ENCODE measurements at regions not wholly inside any gene's neighbourhood (a gene's known extent, or its start where the extent isn't known, plus 50 kb on each side); places are given as distances from the start of the nearest gene placed in this dataset.

GRCh38 chr4:175953960-175954521 lies 111.6 kb upstream of the WDR17 start:
- CTCF ChIA-PET, result interaction anchor here (0.5 to 1.3 kb wide), 2 partner anchors 384 to 387 kb away, joined by 3 to 6 read pairs; no protein-coding TSS in a partner anchor

GRCh38 chr4:175954685-175955084 lies 111.0 kb upstream of the WDR17 start:
- intact Hi-C loops (cut with micrococcal nuclease), result no loop called here
- CTCF ChIA-PET, result interaction anchor here (0.8 to 1.4 kb wide), 3 partner anchors 11 to 386 kb away, joined by 3 to 6 read pairs (median 3); no protein-coding TSS in a partner anchor
- Mint-ChIP-seq H3K9me3 (no peaks in the 10 kb centered on the region), H3K27me3 (ENCODE audit: low read depth) (peaks cover 6% of the 10 kb centered on the region), H3K36me3 (ENCODE audit: low read depth) (no peaks in the 10 kb centered on the region), H3K27ac (no peak overlapping the region), H3K4me1 (ENCODE audit: low read depth) (no peaks in the 10 kb centered on the region), H3K4me3 (no peak overlapping the region)
- no peak for DNase-seq

More at GRCh38 chr4:175953960-175954521, 111.6 kb upstream of the WDR17 start:
- intact Hi-C loops (cut with micrococcal nuclease), result no loop called here
- Mint-ChIP-seq H3K4me3 (no peak overlapping the region), H3K27ac (no peak overlapping the region), H3K27me3 (ENCODE audit: low read depth) (peaks cover 2% of the 10 kb centered on the region), H3K9me3 (no peaks in the 10 kb centered on the region), H3K4me1 (ENCODE audit: low read depth) (no peaks in the 10 kb centered on the region), H3K36me3 (ENCODE audit: low read depth) (no peaks in the 10 kb centered on the region)
- no peak for DNase-seq

- no peak overlapping the region for H3K27ac Mint-ChIP-seq
- H3K4me3 Mint-ChIP-seq, result no peak overlapping the region
- CTCF ChIA-PET, result no interaction called here
- H3K27me3 Mint-ChIP-seq (ENCODE audit: low read depth), result peaks cover 7% of the 10 kb centered on the region
- H3K4me1 Mint-ChIP-seq (ENCODE audit: low read depth), result no peaks in the 10 kb centered on the region
- intact Hi-C loops (cut with micrococcal nuclease), result no loop called here
- no peaks in the 10 kb centered on the region for H3K36me3 Mint-ChIP-seq (ENCODE audit: low read depth)
- no peaks in the 10 kb centered on the region for H3K9me3 Mint-ChIP-seq
- DNase-seq, result no peak
Measured at GRCh38 chr4:175961604-175962003, 104.0 kb upstream of the WDR17 start.

GRCh38 chr4:175970072-175970471 lies 95.6 kb upstream of the WDR17 start:
- no peak overlapping the region for H3K27ac Mint-ChIP-seq
- no peak overlapping the region for H3K4me3 Mint-ChIP-seq
- H3K27me3 Mint-ChIP-seq (ENCODE audit: low read depth), result no peaks in the 10 kb centered on the region
- DNase-seq, result no peak
- intact Hi-C loops (cut with micrococcal nuclease), result no loop called here
- no peaks in the 10 kb centered on the region for H3K9me3 Mint-ChIP-seq
- CTCF ChIA-PET, result no interaction called here
- no peaks in the 10 kb centered on the region for H3K36me3 Mint-ChIP-seq (ENCODE audit: low read depth)
- no peaks in the 10 kb centered on the region for H3K4me1 Mint-ChIP-seq (ENCODE audit: low read depth)

- no peak overlapping the region for H3K27ac Mint-ChIP-seq
- intact Hi-C loops (cut with micrococcal nuclease), result no loop called here
- H3K36me3 Mint-ChIP-seq (ENCODE audit: low read depth), result no peaks in the 10 kb centered on the region
- H3K4me1 Mint-ChIP-seq (ENCODE audit: low read depth), result no peaks in the 10 kb centered on the region
- no peaks in the 10 kb centered on the region for H3K9me3 Mint-ChIP-seq
- no peaks in the 10 kb centered on the region for H3K27me3 Mint-ChIP-seq (ENCODE audit: low read depth)
- CTCF ChIA-PET, result no interaction called here
- no peak overlapping the region for H3K4me3 Mint-ChIP-seq
- no peak for DNase-seq
Measured at GRCh38 chr4:175970724-175971123, 94.9 kb upstream of the WDR17 start.

GRCh38 chr4:175971388-175972179 lies 94.1 kb upstream of the WDR17 start:
- Mint-ChIP-seq H3K36me3 (ENCODE audit: low read depth) (no peaks in the 10 kb centered on the region), H3K27ac (no peak overlapping the region), H3K27me3 (ENCODE audit: low read depth) (no peaks in the 10 kb centered on the region), H3K9me3 (no peaks in the 10 kb centered on the region), H3K4me3 (no peak overlapping the region), H3K4me1 (ENCODE audit: low read depth) (no peaks in the 10 kb centered on the region)
- CTCF ChIA-PET, result no interaction called here
- DNase-seq, result no peak
- intact Hi-C loops (cut with micrococcal nuclease), result no loop called here

GRCh38 chr4:175973027-175973923 lies 92.4 kb upstream of the WDR17 start:
- intact Hi-C loops (cut with micrococcal nuclease), result no loop called here
- no peak for DNase-seq
- Mint-ChIP-seq H3K4me1 (ENCODE audit: low read depth) (no peaks in the 10 kb centered on the region), H3K27me3 (ENCODE audit: low read depth) (no peaks in the 10 kb centered on the region), H3K36me3 (ENCODE audit: low read depth) (no peaks in the 10 kb centered on the region), H3K9me3 (no peaks in the 10 kb centered on the region), H3K4me3 (no peak overlapping the region), H3K27ac (no peak overlapping the region)
- CTCF ChIA-PET, result interaction anchor here (0.7 kb wide), 1 partner anchor 595 kb away, joined by 3 read pairs; no protein-coding TSS in a partner anchor

- Mint-ChIP-seq H3K4me3 (no peak overlapping the region), H3K27ac (no peak overlapping the region), H3K27me3 (ENCODE audit: low read depth) (peaks cover 4% of the 10 kb centered on the region), H3K36me3 (ENCODE audit: low read depth) (no peaks in the 10 kb centered on the region), H3K9me3 (no peaks in the 10 kb centered on the region), H3K4me1 (ENCODE audit: low read depth) (no peaks in the 10 kb centered on the region)
- no peak for DNase-seq
- intact Hi-C loops (cut with micrococcal nuclease), result no loop called here
- CTCF ChIA-PET, result no interaction called here
Measured at GRCh38 chr4:175983636-175984035, 82.0 kb upstream of the WDR17 start.

GRCh38 chr4:175986668-175987067 lies 79.0 kb upstream of the WDR17 start:
- H3K36me3 Mint-ChIP-seq (ENCODE audit: low read depth), result no peaks in the 10 kb centered on the region
- no peaks in the 10 kb centered on the region for H3K4me1 Mint-ChIP-seq (ENCODE audit: low read depth)
- DNase-seq, result no peak
- CTCF ChIA-PET, result interaction anchor here (0.6 kb wide), 1 partner anchor 286 kb away, joined by 4 read pairs; no protein-coding TSS in a partner anchor
- no peaks in the 10 kb centered on the region for H3K9me3 Mint-ChIP-seq
- intact Hi-C loops (cut with micrococcal nuclease), result no loop called here
- no peak overlapping the region for H3K4me3 Mint-ChIP-seq
- H3K27ac Mint-ChIP-seq, result no peak overlapping the region
- peaks cover 4% of the 10 kb centered on the region for H3K27me3 Mint-ChIP-seq (ENCODE audit: low read depth)

GRCh38 chr4:175988511-175988910 lies 77.1 kb upstream of the WDR17 start:
- H3K4me1 Mint-ChIP-seq (ENCODE audit: low read depth), result no peaks in the 10 kb centered on the region
- CTCF ChIA-PET, result no interaction called here
- DNase-seq, result no peak
- no peak overlapping the region for H3K4me3 Mint-ChIP-seq
- no peaks in the 10 kb centered on the region for H3K9me3 Mint-ChIP-seq
- H3K27me3 Mint-ChIP-seq (ENCODE audit: low read depth), result peaks cover 4% of the 10 kb centered on the region
- H3K27ac Mint-ChIP-seq, result no peak overlapping the region
- H3K36me3 Mint-ChIP-seq (ENCODE audit: low read depth), result no peaks in the 10 kb centered on the region
- intact Hi-C loops (cut with micrococcal nuclease), result no loop called here

GRCh38 chr4:175996206-175996605 lies 69.4 kb upstream of the WDR17 start:
- Mint-ChIP-seq H3K4me1 (ENCODE audit: low read depth) (no peaks in the 10 kb centered on the region), H3K27me3 (ENCODE audit: low read depth) (peaks cover 21% of the 10 kb centered on the region), H3K9me3 (no peaks in the 10 kb centered on the region), H3K27ac (no peak overlapping the region), H3K36me3 (ENCODE audit: low read depth) (no peaks in the 10 kb centered on the region), H3K4me3 (no peak overlapping the region)
- intact Hi-C loops (cut with micrococcal nuclease), result no loop called here
- no peak for DNase-seq
- CTCF ChIA-PET, result no interaction called here

- intact Hi-C loops (cut with micrococcal nuclease), result no loop called here
- Mint-ChIP-seq H3K27ac (no peak overlapping the region), H3K36me3 (ENCODE audit: low read depth) (no peaks in the 10 kb centered on the region), H3K27me3 (ENCODE audit: low read depth) (peaks cover 30% of the 10 kb centered on the region), H3K4me1 (ENCODE audit: low read depth) (peaks cover 8% of the 10 kb centered on the region), H3K9me3 (no peaks in the 10 kb centered on the region), H3K4me3 (no peak overlapping the region)
- no peak for DNase-seq
- CTCF ChIA-PET, result no interaction called here
Measured at GRCh38 chr4:175997291-175997690, 68.3 kb upstream of the WDR17 start.

All from activated naive CD4-positive, alpha-beta T cell treated with anti-CD3 and anti-CD28 coated beads for 36 hours (primary cell).